Neural progenitor cell (in vitro differentiated cells): ENCODE measurements at regions not wholly inside any gene's neighbourhood (a gene's known extent, or its start where the extent isn't known, plus 50 kb on each side); places are given as distances from the start of the nearest gene placed in this dataset.
A peak's percentile ranks its signal among the peaks of the same experiment; 100 is the strongest.

Experiments
- DNase-seq: peaks from one replicate; pipeline ENCODE4 v3.0.0-alpha.2; 2016; ENCODE audit warnings: low spot score
- H2AFZ ChIP-seq: fragments of 200-600 bp; sonication (generic); replicated peaks from 2 replicates; pipeline ENCODE4 v1.6.1; 2016; ENCODE audit warnings: antibody characterized with exemption
- H3F3A ChIP-seq: fragments of 200-600 bp; sonication (generic); 2 replicates; pipeline ENCODE4 v1.6.1; 2016; ENCODE audit warnings: antibody characterized with exemption, low read depth
- H3K27ac ChIP-seq: fragments of 200-600 bp; sonication (generic); 2 replicates; pipeline ENCODE4 v1.5.1; 2016; ENCODE audit warnings: mild to moderate bottlenecking
- H3K27me3 ChIP-seq: fragments of 200-600 bp; sonication (generic); 2 replicates; pipeline ENCODE4 v1.6.1; 2016; ENCODE audit warnings: mild to moderate bottlenecking, moderate library complexity
- H3K36me3 ChIP-seq: fragments of 200-600 bp; sonication (generic); 2 replicates; pipeline ENCODE4 v1.5.1; 2016
- H3K4me1 ChIP-seq: fragments of 200-600 bp; sonication (generic); 2 replicates; pipeline ENCODE4 v1.6.1; 2016; ENCODE audit warnings: mixed run types
- H3K4me2 ChIP-seq: fragments of 200-600 bp; sonication (generic); 2 replicates; pipeline ENCODE4 v1.6.1; 2016
- H3K4me3 ChIP-seq: fragments of 200-600 bp; sonication (generic); 2 replicates; pipeline ENCODE4 v1.5.1; 2016
- H3K79me2 ChIP-seq: fragments of 200-600 bp; sonication (generic); 2 replicates; pipeline ENCODE4 v1.6.1; 2016; ENCODE audit warnings: low read depth
- H3K9ac ChIP-seq: fragments of 200-600 bp; sonication (generic); 2 replicates; pipeline ENCODE4 v1.6.1; 2016
- H3K9me3 ChIP-seq: fragments of 200-600 bp; sonication (generic); 2 replicates; pipeline ENCODE4 v1.5.1; 2016; ENCODE audit warnings: low read depth
- H4K20me1 ChIP-seq: fragments of 200-600 bp; sonication (generic); 2 replicates; pipeline ENCODE4 v1.6.1; 2016; ENCODE audit warnings: low read depth
- H3K27ac Mint-ChIP-seq: 3 replicates; pipeline ENCODE4 v1.8.0; 2021; ENCODE audit warnings: mixed read lengths
- H3K27me3 Mint-ChIP-seq: 2 replicates; pipeline ENCODE4 v1.8.0; 2022; ENCODE audit warnings: low read depth, mild to moderate bottlenecking, inconsistent platforms, moderate library complexity, mixed read lengths; ENCODE audit not compliant: insufficient read depth
- H3K36me3 Mint-ChIP-seq: 3 replicates; pipeline ENCODE4 v1.8.0; 2021; ENCODE audit warnings: mixed read lengths
- H3K4me1 Mint-ChIP-seq: 3 replicates; pipeline ENCODE4 v1.8.0; 2021; ENCODE audit warnings: mixed read lengths
- H3K4me3 Mint-ChIP-seq: 3 replicates; pipeline ENCODE4 v1.8.0; 2021; ENCODE audit warnings: mild to moderate bottlenecking, moderate library complexity, mixed read lengths
- H3K9me3 Mint-ChIP-seq: 3 replicates; pipeline ENCODE4 v1.8.0; 2020; ENCODE audit warnings: mixed read lengths
- EZH2 ChIP-seq: fragments of 200-600 bp; sonication (generic); IDR thresholded peaks from 2 replicates; pipeline ENCODE4 v1.6.1; 2017; ENCODE audit warnings: antibody characterized with exemption, mild to moderate bottlenecking, moderate library complexity
- EZH2phosphoT487 ChIP-seq: fragments of 200-600 bp; sonication (generic); IDR thresholded peaks from 2 replicates; pipeline ENCODE4 v1.6.1; 2017; ENCODE audit warnings: antibody characterized with exemption
- TF ChIP-seq, protein P1 (sequence below): fragments of 200-600 bp; sonication (generic); IDR thresholded peaks from 2 replicates; pipeline ENCODE4 v1.5.1; 2017; ENCODE audit warnings: antibody characterized with exemption, mild to moderate bottlenecking

DNA sequence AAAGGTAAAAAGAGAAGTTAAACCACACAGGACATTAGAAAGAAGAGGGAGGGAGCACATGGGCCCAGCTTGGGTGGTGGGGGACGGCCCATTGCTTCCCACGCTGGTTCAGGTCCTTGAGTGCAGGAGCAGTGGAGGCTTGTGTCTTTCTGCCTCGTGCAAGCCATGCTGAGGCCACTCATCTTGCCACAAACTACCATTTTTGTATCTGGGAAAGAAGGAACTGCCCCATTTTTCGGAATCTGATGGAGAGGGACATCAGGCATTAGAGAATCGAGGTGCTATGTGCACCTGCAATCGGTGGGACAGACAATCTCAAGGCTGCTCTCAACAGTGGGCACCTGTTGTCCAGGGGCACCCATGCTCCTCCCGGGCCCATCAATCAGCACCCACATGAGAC lies 234.5 kb downstream of the KLF13 start:
- Mint-ChIP-seq H3K4me3 (no peak overlapping the region), H3K4me1 (peaks cover 17% of the 10 kb centered on the region), H3K27ac (no peak overlapping the region), H3K9me3 (no peaks in the 10 kb centered on the region), H3K36me3 (no peaks in the 10 kb centered on the region), H3K27me3 (peaks cover 3% of the 10 kb centered on the region)
- Histone ChIP-seq H3K9ac (no peak overlapping the region), H3K79me2 (no peaks in the 10 kb centered on the region), H3K4me3 (no peak overlapping the region), H3K4me2 (peak overlapping the region; percentile 21), H3K27me3 (no peaks in the 10 kb centered on the region), H3K27ac (no peak overlapping the region), H4K20me1 (no peaks in the 10 kb centered on the region), H3F3A (no peaks in the 10 kb centered on the region), H2AFZ (no peak overlapping the region), H3K4me1 (peaks cover 15% of the 10 kb centered on the region), H3K36me3 (no peaks in the 10 kb centered on the region), H3K9me3 (no peaks in the 10 kb centered on the region)
- TF ChIP-seq EZH2 (no peak), EZH2phosphoT487 (no peak)
- TF ChIP-seq, protein P1, sequence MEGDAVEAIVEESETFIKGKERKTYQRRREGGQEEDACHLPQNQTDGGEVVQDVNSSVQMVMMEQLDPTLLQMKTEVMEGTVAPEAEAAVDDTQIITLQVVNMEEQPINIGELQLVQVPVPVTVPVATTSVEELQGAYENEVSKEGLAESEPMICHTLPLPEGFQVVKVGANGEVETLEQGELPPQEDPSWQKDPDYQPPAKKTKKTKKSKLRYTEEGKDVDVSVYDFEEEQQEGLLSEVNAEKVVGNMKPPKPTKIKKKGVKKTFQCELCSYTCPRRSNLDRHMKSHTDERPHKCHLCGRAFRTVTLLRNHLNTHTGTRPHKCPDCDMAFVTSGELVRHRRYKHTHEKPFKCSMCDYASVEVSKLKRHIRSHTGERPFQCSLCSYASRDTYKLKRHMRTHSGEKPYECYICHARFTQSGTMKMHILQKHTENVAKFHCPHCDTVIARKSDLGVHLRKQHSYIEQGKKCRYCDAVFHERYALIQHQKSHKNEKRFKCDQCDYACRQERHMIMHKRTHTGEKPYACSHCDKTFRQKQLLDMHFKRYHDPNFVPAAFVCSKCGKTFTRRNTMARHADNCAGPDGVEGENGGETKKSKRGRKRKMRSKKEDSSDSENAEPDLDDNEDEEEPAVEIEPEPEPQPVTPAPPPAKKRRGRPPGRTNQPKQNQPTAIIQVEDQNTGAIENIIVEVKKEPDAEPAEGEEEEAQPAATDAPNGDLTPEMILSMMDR: no peak
- no peak for DNase-seq

DNA sequence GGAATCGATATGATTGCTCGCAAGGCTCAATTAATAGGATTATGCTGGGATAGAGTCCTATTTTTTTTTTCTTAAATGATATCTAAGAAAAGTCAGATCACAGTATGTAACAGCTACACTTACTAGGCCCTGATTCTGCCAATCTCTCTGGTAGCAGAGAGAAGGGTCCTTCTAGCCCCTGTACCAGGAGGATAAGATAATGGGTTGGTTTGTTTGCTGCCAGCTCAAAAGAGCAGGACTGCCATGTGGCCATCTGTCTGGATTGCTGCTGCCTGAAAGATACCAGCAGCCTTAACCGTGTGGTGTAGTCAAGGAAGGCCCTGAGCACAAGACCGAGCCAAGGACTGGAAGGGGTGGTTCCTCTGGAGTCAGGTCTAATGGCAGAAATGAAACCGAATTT lies 236.4 kb downstream of the KLF13 start:
- Histone ChIP-seq H4K20me1 (no peaks in the 10 kb centered on the region), H3K9me3 (no peaks in the 10 kb centered on the region), H3K27me3 (no peaks in the 10 kb centered on the region), H3K79me2 (no peaks in the 10 kb centered on the region), H3K4me2 (no peak overlapping the region), H2AFZ (no peak overlapping the region), H3K4me3 (no peak overlapping the region), H3K27ac (no peak overlapping the region), H3K4me1 (peaks cover 15% of the 10 kb centered on the region), H3K9ac (no peak overlapping the region), H3K36me3 (no peaks in the 10 kb centered on the region), H3F3A (no peaks in the 10 kb centered on the region)
- no peak for DNase-seq
- Mint-ChIP-seq H3K27ac (no peak overlapping the region), H3K9me3 (peaks cover 4% of the 10 kb centered on the region), H3K36me3 (no peaks in the 10 kb centered on the region), H3K4me3 (no peak overlapping the region), H3K27me3 (peaks cover 3% of the 10 kb centered on the region), H3K4me1 (peaks cover 17% of the 10 kb centered on the region)
- TF ChIP-seq EZH2phosphoT487 (no peak), EZH2 (no peak)
- TF ChIP-seq, protein P1: no peak

DNA sequence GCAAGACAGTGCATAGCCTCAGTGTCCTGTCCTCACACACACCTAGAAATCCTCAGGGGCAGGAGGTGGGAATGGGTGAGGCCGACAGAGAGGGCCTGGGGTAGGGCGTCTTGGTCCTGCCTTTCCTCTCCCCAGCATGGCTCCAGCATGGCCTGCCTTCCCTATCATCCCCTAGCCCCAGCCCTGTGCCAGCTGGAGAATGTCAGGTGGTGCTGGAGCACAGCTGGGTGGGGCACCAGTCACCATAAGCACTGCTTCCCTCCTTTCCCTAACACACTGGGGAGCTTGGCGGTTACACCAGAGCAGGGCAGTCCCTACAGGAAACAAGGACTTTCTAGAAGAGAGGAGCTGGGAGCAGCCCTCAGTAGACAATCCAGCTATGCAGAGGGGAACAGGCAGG lies 236.8 kb downstream of the KLF13 start:
- Mint-ChIP-seq H3K27ac (no peak overlapping the region), H3K4me3 (no peak overlapping the region), H3K4me1 (peaks cover 17% of the 10 kb centered on the region), H3K27me3 (peaks cover 3% of the 10 kb centered on the region), H3K36me3 (no peaks in the 10 kb centered on the region), H3K9me3 (peaks cover 6% of the 10 kb centered on the region)
- Histone ChIP-seq H3F3A (no peaks in the 10 kb centered on the region), H3K36me3 (no peaks in the 10 kb centered on the region), H3K4me1 (peaks cover 15% of the 10 kb centered on the region), H3K27ac (no peak overlapping the region), H3K9ac (no peak overlapping the region), H3K27me3 (no peaks in the 10 kb centered on the region), H2AFZ (no peak overlapping the region), H3K9me3 (no peaks in the 10 kb centered on the region), H4K20me1 (no peaks in the 10 kb centered on the region), H3K4me3 (no peak overlapping the region), H3K4me2 (no peak overlapping the region), H3K79me2 (no peaks in the 10 kb centered on the region)
- TF ChIP-seq, protein P1: no peak
- TF ChIP-seq EZH2 (no peak), EZH2phosphoT487 (no peak)
- no peak for DNase-seq
